HepG2 (cell line): ENCODE measurements at regions not wholly inside any gene's neighbourhood (a gene's known extent, or its start where the extent isn't known, plus 50 kb on each side); places are given as distances from the start of the nearest gene placed in this dataset.

Source experiments
- ATF1 ChIP-seq: IDR thresholded peaks from 2 replicates; pipeline ENCODE4 v1.6.1; 2016; ENCODE audit warnings: mild to moderate bottlenecking, control low read depth
- CTCF ChIP-seq: sonication (generic); formaldehyde crosslinking; IDR thresholded peaks from 2 replicates; pipeline ENCODE4 v1.5.0; 2020; ENCODE audit warnings: mild to moderate bottlenecking, missing genetic modification reagents, moderate library complexity
- ELF1 ChIP-seq: sonication (generic); formaldehyde crosslinking; IDR thresholded peaks from 2 replicates; pipeline ENCODE4 v1.4.0; 2020; ENCODE audit warnings: missing genetic modification reagents
- ELF4 ChIP-seq: sonication (generic); formaldehyde crosslinking; IDR thresholded peaks from 2 replicates; pipeline ENCODE4 v1.5.0; 2020; ENCODE audit warnings: missing genetic modification reagents, mild to moderate bottlenecking, moderate library complexity, borderline replicate concordance
- HHEX ChIP-seq: IDR thresholded peaks from 2 replicates; pipeline ENCODE4 v1.6.1; 2016; ENCODE audit warnings: control low read depth
- NPAS2 ChIP-seq: sonication (generic); formaldehyde crosslinking; IDR thresholded peaks from 2 replicates; pipeline ENCODE4 v1.8.0; 2022; ENCODE audit warnings: mild to moderate bottlenecking, missing genetic modification reagents, borderline replicate concordance
- SMAD1 ChIP-seq: sonication (generic); formaldehyde crosslinking; IDR thresholded peaks from 2 replicates; pipeline ENCODE4 v1.4.0; 2020; ENCODE audit warnings: missing genetic modification reagents, low read depth, mild to moderate bottlenecking, borderline replicate concordance
- TBP ChIP-seq: sonication (generic); formaldehyde crosslinking; IDR thresholded peaks from 2 replicates; pipeline ENCODE4 v1.5.0; 2020; ENCODE audit warnings: missing genetic modification reagents
- TRIM24 ChIP-seq: sonication (generic); formaldehyde crosslinking; IDR thresholded peaks from 2 replicates; pipeline ENCODE4 v1.8.0; 2022; ENCODE audit warnings: mild to moderate bottlenecking, missing genetic modification reagents
- TF ChIP-seq, protein P1 (sequence below): IDR thresholded peaks from 2 replicates; pipeline ENCODE4 v1.6.1; 2012; ENCODE audit warnings: low read length, improper control_type of control experiment

DNA sequence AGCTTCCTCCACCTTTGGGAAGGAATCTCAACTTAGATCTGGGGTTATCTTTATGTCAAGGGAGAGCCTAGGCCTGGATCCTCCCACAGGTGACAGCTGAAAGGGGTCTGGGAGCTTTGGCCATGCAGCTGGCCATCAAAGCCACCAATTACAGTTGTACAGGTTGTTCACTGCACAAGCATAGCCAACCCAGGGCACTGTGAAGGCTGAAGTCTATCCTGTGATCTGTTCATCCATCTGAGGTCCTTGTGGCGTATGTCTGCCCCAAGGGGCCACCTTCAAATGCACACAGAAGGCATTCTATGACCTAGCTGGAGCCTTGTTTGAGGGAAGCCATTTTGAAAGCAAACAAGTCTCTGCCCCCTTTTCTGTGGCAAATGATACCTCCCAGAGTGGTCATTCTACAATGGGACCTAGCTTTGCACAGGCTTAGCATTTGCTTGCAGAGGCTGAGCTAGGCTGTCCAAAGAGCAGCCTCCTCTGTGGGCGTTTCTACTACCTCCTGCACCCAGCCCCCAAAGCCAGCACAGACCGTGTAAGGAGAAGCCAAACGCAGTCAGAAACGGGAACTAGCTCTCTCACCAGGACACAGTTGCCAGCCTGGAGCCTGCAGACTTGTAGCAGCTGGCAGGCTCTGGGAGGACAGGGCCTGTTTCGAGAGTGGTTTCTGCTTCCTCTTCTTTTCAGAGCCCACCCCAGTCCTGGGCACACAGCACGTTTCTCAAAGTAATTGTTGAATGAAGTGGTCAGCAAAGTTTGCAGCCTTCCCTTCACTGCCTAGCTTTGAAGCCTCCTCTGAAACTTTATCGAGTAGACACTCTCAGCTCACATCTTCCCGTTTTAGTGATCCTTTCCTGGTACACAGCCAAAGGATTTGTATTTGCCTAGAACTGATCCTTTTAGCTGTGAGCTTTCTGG lies 157.3 kb upstream of the SMAD3 start:
- no peak; the same call in 1 of the 2 replicates for TF ChIP-seq CTCF (CRISPR knock-in tag)
- TF ChIP-seq NPAS2, result no peak
- TF ChIP-seq ELF4 (CRISPR knock-in tag), result no peak
- no peak for TF ChIP-seq TBP (CRISPR knock-in tag)
- no peak for TF ChIP-seq ATF1 (CRISPR knock-in tag)
- no peak for TF ChIP-seq HHEX (CRISPR knock-in tag)
- TF ChIP-seq TRIM24 (CRISPR knock-in tag), result no peak
- TF ChIP-seq, protein P1, sequence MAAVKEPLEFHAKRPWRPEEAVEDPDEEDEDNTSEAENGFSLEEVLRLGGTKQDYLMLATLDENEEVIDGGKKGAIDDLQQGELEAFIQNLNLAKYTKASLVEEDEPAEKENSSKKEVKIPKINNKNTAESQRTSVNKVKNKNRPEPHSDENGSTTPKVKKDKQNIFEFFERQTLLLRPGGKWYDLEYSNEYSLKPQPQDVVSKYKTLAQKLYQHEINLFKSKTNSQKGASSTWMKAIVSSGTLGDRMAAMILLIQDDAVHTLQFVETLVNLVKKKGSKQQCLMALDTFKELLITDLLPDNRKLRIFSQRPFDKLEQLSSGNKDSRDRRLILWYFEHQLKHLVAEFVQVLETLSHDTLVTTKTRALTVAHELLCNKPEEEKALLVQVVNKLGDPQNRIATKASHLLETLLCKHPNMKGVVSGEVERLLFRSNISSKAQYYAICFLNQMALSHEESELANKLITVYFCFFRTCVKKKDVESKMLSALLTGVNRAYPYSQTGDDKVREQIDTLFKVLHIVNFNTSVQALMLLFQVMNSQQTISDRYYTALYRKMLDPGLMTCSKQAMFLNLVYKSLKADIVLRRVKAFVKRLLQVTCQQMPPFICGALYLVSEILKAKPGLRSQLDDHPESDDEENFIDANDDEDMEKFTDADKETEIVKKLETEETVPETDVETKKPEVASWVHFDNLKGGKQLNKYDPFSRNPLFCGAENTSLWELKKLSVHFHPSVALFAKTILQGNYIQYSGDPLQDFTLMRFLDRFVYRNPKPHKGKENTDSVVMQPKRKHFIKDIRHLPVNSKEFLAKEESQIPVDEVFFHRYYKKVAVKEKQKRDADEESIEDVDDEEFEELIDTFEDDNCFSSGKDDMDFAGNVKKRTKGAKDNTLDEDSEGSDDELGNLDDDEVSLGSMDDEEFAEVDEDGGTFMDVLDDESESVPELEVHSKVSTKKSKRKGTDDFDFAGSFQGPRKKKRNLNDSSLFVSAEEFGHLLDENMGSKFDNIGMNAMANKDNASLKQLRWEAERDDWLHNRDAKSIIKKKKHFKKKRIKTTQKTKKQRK, result no peak
- TF ChIP-seq ELF1 (CRISPR knock-in tag), result no peak
- no peak for TF ChIP-seq SMAD1
